ENCODE measurements at regions not wholly inside any gene's neighbourhood (a gene's known extent, or its start where the extent isn't known, plus 50 kb on each side); places are given as distances from the start of the nearest gene placed in this dataset.
A peak's percentile ranks its signal among the peaks of the same experiment; 100 is the strongest.
"Not testable (repeated sequence)": the region's sequence is repeated elsewhere in the genome, so short reads cannot be mapped to it uniquely, and the experiment has no call there.

GRCh38 chr15:77838595-77838994 is 205.9 kb upstream of the LINGO1 start:
- DNase-seq: no peak

DNA sequence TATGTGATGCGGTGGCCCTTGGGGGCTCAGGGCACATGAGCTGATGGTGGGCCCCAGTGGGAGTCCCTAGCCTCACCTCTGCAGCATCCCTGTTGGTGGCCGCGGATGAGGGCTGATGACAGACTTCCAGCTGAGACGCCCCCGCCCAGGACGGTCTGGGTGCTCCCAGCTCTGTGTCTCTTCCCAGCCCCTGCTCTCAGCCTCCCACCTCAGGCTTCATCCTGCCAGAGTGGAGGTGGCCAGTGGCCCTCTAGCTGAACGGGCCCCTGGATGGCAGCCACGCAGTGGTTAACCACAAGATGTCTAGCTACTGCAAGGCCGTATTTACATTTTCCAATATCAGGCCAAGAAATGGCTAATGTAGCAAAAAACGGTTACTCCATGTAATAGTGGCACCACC is 205.3 kb upstream of the LINGO1 start:
- DNase-seq: no peak

GRCh38 chr15:77837649-77838025 is 204.9 kb upstream of the LINGO1 start:
- no peak for DNase-seq

- no peak for DNase-seq
Measured at GRCh38 chr15:77836906-77837648, 204.4 kb upstream of the LINGO1 start.

DNA sequence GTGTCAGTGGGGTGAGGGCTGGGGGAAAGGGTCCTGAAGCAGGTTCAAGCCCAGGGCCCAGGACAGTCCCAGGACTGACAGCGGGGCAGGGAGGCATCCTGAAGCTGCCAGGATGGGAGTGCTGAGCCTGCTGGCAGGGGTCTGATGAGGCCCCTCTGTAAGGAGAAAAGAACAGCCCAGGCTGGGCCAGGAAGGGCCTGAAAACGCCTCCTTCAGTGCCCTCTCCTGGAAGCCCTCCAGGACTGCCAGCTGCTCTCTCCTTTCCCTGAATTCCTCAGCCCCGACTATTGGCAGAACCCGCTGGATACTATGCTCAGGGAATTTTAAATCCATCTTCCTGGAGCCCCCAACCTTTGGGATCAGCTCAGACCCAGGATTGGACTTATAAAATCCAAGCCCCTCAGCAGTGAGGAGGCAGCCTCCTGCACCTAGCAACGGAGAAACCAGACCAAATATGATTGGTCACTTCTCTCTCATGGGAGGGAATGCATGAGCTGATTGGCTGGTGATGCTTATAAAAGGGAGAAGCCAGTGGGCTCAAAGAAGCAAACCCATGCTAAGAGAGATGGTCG is 203.5 kb upstream of the LINGO1 start:
- no peak for DNase-seq

DNA sequence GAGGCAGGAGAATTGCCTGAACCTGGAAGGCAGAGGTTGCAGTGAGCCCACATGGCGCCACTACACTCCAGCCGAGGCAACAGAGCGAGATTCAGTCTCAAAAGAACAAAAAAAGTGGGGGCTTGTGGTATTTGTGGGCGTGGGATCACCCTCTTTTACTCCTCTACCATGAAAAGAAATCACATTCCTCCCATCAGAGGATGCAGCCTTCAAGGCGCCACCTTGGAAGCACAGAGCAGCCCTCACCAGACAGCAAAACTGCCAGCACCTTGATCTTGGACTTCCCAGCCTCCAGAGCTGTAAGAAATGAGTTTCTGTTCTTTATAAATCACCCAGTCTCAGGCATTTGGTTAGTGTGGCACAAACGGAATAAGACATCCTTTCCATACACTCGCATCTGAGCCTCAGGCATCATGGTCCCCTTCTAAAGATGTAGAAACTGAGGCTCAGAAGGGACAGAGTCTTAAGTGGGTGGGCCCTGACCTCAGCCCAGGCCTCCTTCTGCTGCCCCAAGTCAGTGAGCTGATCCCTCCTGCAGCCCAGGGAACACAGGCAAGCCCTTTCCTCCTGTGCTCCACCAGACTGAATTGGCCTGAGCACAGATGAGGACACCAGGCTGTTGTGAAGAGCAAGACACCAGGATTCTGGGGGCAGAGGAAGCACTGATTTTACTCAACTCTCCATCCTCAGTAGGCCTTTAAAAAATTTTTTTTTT is 201.7 kb upstream of the LINGO1 start:
- no peak for DNase-seq

- no peak for DNase-seq
Measured at GRCh38 chr15:77832874-77833273, 200.2 kb upstream of the LINGO1 start.

DNA sequence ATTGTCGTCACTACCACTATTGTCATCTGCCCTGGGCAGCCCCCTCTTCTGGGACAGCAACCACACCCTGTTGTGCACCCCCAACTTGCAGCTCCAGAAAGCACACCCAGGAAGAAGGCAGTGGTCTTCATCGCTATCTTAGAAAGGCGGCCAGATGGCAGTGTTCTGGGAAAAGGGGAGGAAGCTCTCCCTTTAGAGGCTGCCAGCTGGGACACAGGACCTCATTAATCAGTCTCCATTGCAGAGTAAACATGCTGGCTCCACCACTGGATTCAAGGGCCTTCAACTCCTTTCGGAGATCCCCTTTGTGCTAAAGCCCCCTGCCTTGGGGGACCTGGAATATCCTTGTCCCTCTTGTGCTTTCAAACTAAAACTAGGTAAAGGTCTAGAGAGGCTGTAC is 199.3 kb upstream of the LINGO1 start:
- DNase-seq: no peak

GRCh38 chr15:77830051-77830468 is 197.3 kb upstream of the LINGO1 start:
- DNase-seq: peak; percentile 32

- DNase-seq: not testable (repeated sequence)
Measured at GRCh38 chr15:77829331-77829730, 196.6 kb upstream of the LINGO1 start.

GRCh38 chr15:77827860-77828259 is 195.1 kb upstream of the LINGO1 start:
- no peak for DNase-seq

GRCh38 chr15:77826006-77826695 is 193.4 kb upstream of the LINGO1 start:
- DNase-seq: no peak

GRCh38 chr15:77825546-77825945 is 192.8 kb upstream of the LINGO1 start:
- DNase-seq: no peak

GRCh38 chr15:77825252-77825542 is 192.5 kb upstream of the LINGO1 start:
- DNase-seq: no peak

DNA sequence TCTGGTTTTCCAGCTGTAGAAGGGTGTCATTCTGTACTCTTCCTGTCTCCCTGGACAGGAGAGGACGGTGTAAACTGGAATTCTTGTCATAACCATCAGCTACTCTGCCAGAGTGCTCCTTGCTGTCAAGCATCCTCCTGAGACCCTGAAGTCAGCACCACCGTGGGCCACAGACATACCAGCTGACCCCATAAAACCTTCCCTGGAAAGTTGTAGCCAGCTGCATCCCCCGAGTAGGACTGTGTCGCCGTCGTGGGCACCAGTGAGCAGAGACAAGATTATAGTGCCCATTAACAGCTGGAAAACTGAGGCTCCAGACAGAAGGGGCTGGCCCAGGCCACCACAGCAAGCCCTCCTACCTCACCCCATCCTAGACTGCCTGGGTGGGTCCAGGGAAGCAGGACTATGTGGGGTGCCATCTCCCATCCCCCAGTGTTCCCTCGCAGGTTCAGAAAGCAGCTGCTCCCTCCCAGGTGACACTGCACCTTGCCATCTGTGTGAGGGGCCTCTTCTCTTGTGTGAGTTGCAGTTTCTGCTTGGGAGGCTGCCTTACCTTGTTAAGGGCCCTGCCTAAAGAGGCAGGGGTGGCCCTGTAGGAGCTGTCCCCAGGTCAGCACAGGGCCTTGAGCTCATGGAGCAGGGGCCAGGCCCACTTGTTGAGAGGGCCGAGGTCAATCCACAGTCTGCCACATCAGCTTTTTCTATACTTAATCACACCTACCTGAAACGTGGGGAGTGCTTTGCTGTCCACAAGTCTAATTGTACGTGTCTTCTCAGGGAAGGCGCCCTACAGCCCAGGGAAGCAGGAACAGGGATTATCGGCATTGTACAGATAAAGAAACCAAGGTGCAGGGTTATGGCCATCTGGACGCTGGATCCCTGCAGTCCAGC is 191.9 kb upstream of the LINGO1 start:
- no peak for DNase-seq

- no peak for DNase-seq
Measured at GRCh38 chr15:77823736-77824135, 191.0 kb upstream of the LINGO1 start.

DNA sequence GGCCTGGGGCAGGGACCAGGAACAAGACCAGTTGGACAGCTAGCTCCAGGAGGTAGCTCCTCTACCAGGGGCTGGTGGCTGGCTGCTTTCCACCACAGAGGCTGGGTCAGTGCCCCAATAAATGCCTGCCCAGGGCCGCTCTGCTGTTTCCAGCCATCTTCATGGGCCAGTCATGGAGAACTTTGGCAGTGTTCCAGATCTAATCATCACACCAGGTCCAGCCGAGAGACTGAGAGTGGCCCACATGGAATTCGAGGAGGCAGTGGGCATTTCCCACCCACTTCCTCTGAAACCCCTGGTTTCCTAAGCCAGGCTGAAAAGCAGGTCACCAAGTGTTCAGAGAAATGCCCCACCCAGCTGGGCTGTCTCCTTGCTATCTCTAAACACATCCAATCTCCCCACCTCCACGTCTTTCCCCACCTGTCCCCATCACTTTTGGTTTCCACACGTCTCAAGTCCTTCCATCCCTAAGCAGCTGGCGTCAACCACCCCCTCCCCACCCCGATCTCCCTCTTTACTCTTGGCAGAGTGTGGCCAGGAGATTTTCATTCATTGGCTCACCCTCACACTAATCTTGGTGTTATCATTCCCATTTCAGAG is 190.0 kb upstream of the LINGO1 start:
- DNase-seq: peak; percentile 43

DNA sequence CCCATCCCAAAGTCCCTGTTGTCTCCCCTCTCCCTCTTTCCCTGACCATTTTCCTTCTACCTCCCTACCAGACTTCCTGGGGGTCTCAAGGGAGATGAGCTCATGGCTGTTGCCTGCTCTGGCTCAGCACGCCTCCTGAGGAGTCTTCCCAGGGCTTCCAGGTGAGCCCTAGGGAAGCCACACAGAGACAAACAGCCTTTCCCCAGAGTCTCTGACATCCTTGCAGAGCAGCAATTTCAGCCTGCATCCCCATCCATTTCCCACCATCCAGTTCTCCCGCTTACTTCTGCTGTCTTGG is 189.2 kb upstream of the LINGO1 start:
- no peak for DNase-seq

- DNase-seq: peak; percentile 87
Measured at GRCh38 chr15:77821188-77821958, 188.7 kb upstream of the LINGO1 start.

DNA sequence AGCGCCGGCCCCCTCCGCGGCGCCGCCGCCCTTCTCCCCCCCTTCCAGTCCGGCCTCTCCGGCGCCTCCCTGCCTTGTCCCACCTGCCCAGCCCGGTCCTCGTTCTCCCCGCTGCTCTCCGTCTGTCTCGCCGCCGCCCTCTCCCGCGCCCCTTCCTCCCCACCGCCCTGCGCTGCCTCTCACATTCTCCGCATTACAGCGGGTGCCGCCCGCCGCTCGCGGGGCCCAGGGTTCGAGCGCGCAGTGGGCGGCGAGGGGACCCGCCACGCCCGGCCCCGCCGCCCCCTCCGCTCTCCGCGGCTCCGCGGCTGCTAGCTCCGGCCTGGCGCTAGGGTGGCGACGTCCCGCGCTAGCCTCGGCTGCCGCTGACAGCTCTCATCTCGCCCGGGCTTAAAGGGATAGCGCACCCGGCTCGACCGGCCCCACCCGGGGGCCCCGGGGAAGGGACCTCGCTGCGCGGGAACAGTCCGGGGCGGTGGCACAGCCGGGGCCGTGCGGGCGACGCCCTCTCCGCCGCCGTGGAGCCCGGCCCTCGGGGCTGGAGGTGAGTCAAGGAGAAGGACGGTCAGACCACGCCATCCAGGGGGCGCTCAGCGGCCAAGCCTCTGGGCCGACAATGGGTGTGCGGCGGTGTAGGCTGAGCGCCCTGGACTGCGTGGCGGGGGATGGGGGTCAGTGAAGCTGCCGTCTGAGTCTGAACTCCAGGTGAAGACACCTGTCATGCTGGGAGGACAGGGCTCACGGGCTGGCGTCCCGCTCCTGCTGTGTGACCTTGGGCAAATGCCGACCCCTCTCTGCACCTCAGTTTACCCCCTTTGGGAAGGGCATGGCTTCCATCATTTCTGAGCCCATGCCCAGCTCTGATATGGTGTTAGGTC is 187.4 kb upstream of the LINGO1 start:
- DNase-seq: peak; percentile 43

All from tongue (tissue), 1 donor.